Vagina (tissue), 2 donors: ENCODE measurements at regions not wholly inside any gene's neighbourhood (a gene's known extent, or its start where the extent isn't known, plus 50 kb on each side); places are given as distances from the start of the nearest gene placed in this dataset.

Experiments used
- POLR2A ChIP-seq, 2 donors: fragments of 450-650 bp; IDR thresholded peaks; one replicate each; pipeline ENCODE4 v1.6.1; 2017; ENCODE audit warnings: antibody characterized with exemption in 2 of 2, mild to moderate bottlenecking in 2 of 2, moderate library complexity in 2 of 2
- TF ChIP-seq, protein P1 (sequence below), 3 experiments: fragments of 450-650 bp in 2 of 3; fragments of 200-600 bp in 1 of 3; sonication (generic) in 1 of 3; IDR thresholded peaks; one replicate each; pipeline ENCODE4 v1.5.1; 2017 to 2019; ENCODE audit warnings: antibody characterized with exemption in 3 of 3, mild to moderate bottlenecking in 2 of 3, moderate library complexity in 2 of 3

- TF ChIP-seq, protein P1, sequence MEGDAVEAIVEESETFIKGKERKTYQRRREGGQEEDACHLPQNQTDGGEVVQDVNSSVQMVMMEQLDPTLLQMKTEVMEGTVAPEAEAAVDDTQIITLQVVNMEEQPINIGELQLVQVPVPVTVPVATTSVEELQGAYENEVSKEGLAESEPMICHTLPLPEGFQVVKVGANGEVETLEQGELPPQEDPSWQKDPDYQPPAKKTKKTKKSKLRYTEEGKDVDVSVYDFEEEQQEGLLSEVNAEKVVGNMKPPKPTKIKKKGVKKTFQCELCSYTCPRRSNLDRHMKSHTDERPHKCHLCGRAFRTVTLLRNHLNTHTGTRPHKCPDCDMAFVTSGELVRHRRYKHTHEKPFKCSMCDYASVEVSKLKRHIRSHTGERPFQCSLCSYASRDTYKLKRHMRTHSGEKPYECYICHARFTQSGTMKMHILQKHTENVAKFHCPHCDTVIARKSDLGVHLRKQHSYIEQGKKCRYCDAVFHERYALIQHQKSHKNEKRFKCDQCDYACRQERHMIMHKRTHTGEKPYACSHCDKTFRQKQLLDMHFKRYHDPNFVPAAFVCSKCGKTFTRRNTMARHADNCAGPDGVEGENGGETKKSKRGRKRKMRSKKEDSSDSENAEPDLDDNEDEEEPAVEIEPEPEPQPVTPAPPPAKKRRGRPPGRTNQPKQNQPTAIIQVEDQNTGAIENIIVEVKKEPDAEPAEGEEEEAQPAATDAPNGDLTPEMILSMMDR (IDR thresholded peaks at IDR 0.05), result no peak
- no peak for TF ChIP-seq POLR2A (IDR thresholded peaks at IDR 0.05)
These were observed 113.8 kb upstream of the ADCY1 start for GRCh38 chr7:45460379-45460778.
